Loucy (cell line): ENCODE measurements at regions not wholly inside any gene's neighbourhood (a gene's known extent, or its start where the extent isn't known, plus 50 kb on each side); places are given as distances from the start of the nearest gene placed in this dataset.

Source experiments
- CTCF ChIP-seq: fragments of 200-600 bp; sonication (generic); conservative IDR thresholded peaks from 2 replicates; pipeline ENCODE4 v1.5.1; 2014; ENCODE audit warnings: mild to moderate bottlenecking, antibody characterized with exemption, low read length
- EZH2phosphoT487 ChIP-seq: fragments of 200-600 bp; IDR thresholded peaks from 2 replicates; pipeline ENCODE4 v1.6.1; 2018; ENCODE audit warnings: antibody characterized with exemption, mild to moderate bottlenecking, moderate library complexity, borderline replicate concordance

GRCh38 chr6:9527679-9528286 is 887.1 kb downstream of the TFAP2A start:
- TF ChIP-seq CTCF (no peak), EZH2phosphoT487 (no peak)
